Fibroblast of lung (primary cell): ENCODE measurements at regions not wholly inside any gene's neighbourhood (a gene's known extent, or its start where the extent isn't known, plus 50 kb on each side); places are given as distances from the start of the nearest gene placed in this dataset.

Source experiments
- DNase-seq, 2 donors: peaks; one replicate each; pipeline versions ENCODE4 v3.0.0 to v3.0.0-alpha.2; 2010; ENCODE audit warnings: low read depth in 2 of 2
- H2AFZ ChIP-seq: 2 replicates; pipeline ENCODE4 v1.5.1; 2012; ENCODE audit warnings: low read length, control low read depth, inconsistent platforms
- H3K27ac ChIP-seq: 2 replicates; pipeline ENCODE4 v1.5.1; 2011; ENCODE audit warnings: low read length, control low read depth; ENCODE audit not compliant: insufficient read depth
- H3K27me3 ChIP-seq: 2 replicates; pipeline ENCODE4 v1.5.1; 2011; ENCODE audit warnings: mild to moderate bottlenecking, low read length; ENCODE audit not compliant: control insufficient read depth, insufficient read depth
- H3K36me3 ChIP-seq: 2 replicates; pipeline ENCODE4 v1.5.1; 2011; ENCODE audit warnings: low read length; ENCODE audit not compliant: control insufficient read depth, insufficient read depth
- H3K4me1 ChIP-seq: 2 replicates; pipeline ENCODE4 v1.5.1; 2011; ENCODE audit warnings: low read length; ENCODE audit not compliant: control insufficient read depth, insufficient read depth; ENCODE audit errors: extremely low read depth
- H3K4me2 ChIP-seq: 2 replicates; pipeline ENCODE4 v1.5.1; 2011; ENCODE audit warnings: low read length, control low read depth; ENCODE audit not compliant: insufficient read depth; ENCODE audit errors: extremely low read depth
- H3K4me3 ChIP-seq, 4 experiments: fragments of 200-600 bp in 1 of 4; sonication (generic) in 1 of 4; replicated peaks in 1 of 4; 2 replicates each; pipeline ENCODE4 v1.5.1; 2011 to 2016; ENCODE audit warnings: low read length in 4 of 4, low read depth in 3 of 4, mild to moderate bottlenecking in 3 of 4, control low read depth in 2 of 4, inconsistent platforms in 1 of 4, mixed read lengths in 1 of 4; ENCODE audit not compliant: insufficient read depth in 1 of 4; ENCODE audit errors: control extremely low read depth in 1 of 4
- H3K79me2 ChIP-seq: 2 replicates; pipeline ENCODE4 v1.5.1; 2012; ENCODE audit warnings: mild to moderate bottlenecking, low read length, inconsistent platforms; ENCODE audit not compliant: control insufficient read depth, insufficient read depth
- H3K9ac ChIP-seq: 2 replicates; pipeline ENCODE4 v1.5.1; 2011; ENCODE audit warnings: mild to moderate bottlenecking, low read length, control low read depth; ENCODE audit not compliant: insufficient read depth
- H3K9me3 ChIP-seq: 2 replicates; pipeline ENCODE4 v1.5.1; 2012; ENCODE audit warnings: low read depth, low read length; ENCODE audit not compliant: control insufficient read depth, insufficient read depth
- H4K20me1 ChIP-seq: 2 replicates; pipeline ENCODE4 v1.5.1; 2011; ENCODE audit warnings: low read length; ENCODE audit not compliant: control insufficient read depth, insufficient read depth; ENCODE audit errors: extremely low read depth
- CTCF ChIP-seq, 2 donors: IDR thresholded peaks in 1 of 2; conservative IDR thresholded peaks in 1 of 2; 1 replicate in 1 of 2; 2 replicates in 1 of 2; pipeline ENCODE4 v1.5.1; 2011 to 2012; ENCODE audit warnings: low read length in 2 of 2, control low read depth in 1 of 2, inconsistent platforms in 1 of 2, low read depth in 1 of 2, mild to moderate bottlenecking in 1 of 2
- EZH2 ChIP-seq: IDR thresholded peaks from 2 replicates; pipeline ENCODE4 v1.5.1; 2012; ENCODE audit warnings: low read length, control low read depth, mild to moderate bottlenecking; ENCODE audit errors: missing control alignments

- Histone ChIP-seq H3K4me1 (peaks cover 14% of the 10 kb centered on the region), H3K27me3 (no peaks in the 10 kb centered on the region), H3K4me2 (no peak overlapping the region), H3K9ac (no peak overlapping the region), H3K36me3 (no peaks in the 10 kb centered on the region), H3K4me3 (no peak overlapping the region), H2AFZ (peak overlapping the region; percentile 19), H4K20me1 (no peaks in the 10 kb centered on the region), H3K9me3 (no peaks in the 10 kb centered on the region), H3K79me2 (no peaks in the 10 kb centered on the region), H3K27ac (no peak overlapping the region)
- no peak for TF ChIP-seq EZH2
- no peak for TF ChIP-seq CTCF (conservative IDR thresholded peaks at IDR 0.05 in 1 of 2, IDR thresholded peaks at IDR 0.05 in 1 of 2; ENCODE audit: low read depth in 1 of 2, low read length in 2 of 2)
- peak; percentile 32 to 34 for DNase-seq
Observed at GRCh38 chr6:6714118-6714897, 125.8 kb downstream of the LY86 start.

DNA sequence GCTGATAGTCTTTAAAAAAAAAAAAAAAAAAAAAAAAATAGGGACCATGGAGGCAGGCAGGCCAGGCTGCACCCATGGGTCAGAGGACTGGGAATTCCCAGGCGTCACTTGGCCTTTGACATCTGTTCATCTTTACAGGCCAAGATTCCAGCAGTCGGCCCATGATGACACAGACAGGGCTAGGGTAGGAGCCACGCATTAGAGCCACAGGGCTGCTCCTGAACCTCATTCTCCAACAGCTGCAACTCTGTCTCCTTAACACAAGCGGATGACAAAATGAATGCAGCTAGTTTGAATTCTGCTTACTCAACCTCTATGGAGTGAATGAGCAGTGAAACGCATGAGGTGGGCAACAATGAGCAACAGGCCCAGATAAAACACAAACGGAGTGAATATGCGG is 126.4 kb downstream of the LY86 start:
- Histone ChIP-seq H2AFZ (no peak overlapping the region), H3K9ac (no peak overlapping the region), H3K4me3 (no peak overlapping the region), H3K36me3 (no peaks in the 10 kb centered on the region), H3K9me3 (no peaks in the 10 kb centered on the region), H3K27me3 (no peaks in the 10 kb centered on the region), H3K4me1 (peaks cover 14% of the 10 kb centered on the region), H4K20me1 (no peaks in the 10 kb centered on the region), H3K79me2 (no peaks in the 10 kb centered on the region), H3K27ac (no peak overlapping the region), H3K4me2 (no peak overlapping the region)
- TF ChIP-seq EZH2 (no peak), CTCF (conservative IDR thresholded peaks at IDR 0.05 in 1 of 2, IDR thresholded peaks at IDR 0.05 in 1 of 2; ENCODE audit: low read depth in 1 of 2, low read length in 2 of 2) (no peak)
- peak in 1 of 2 donors; percentile 26 for DNase-seq

DNA sequence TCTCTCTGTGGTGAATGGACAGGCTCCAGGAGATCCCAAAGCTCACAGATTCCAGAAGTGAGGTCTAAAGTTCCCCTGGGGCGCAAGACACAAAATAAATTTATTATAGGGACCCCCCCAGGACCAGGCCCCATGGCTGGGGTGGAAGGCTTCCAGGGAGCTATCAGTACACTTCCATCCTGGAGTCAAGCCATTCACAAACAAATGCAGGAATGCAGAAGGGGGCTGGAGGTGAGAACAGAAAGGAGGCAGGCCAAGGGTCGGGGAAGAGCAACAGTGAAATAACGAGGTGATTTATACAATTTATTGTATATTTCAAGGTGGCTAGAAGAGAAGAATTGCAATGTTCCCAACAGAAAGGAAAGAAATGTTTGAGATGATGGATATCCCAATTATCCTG is 126.9 kb downstream of the LY86 start:
- TF ChIP-seq EZH2: no peak
- no peak for TF ChIP-seq CTCF (conservative IDR thresholded peaks at IDR 0.05 in 1 of 2, IDR thresholded peaks at IDR 0.05 in 1 of 2; ENCODE audit: low read depth in 1 of 2, low read length in 2 of 2)

More for the DNA sequence above, 126.9 kb downstream of the LY86 start:
- Histone ChIP-seq H3K9ac (no peak overlapping the region), H3K79me2 (no peaks in the 10 kb centered on the region), H3K4me1 (peaks cover 14% of the 10 kb centered on the region), H3K27ac (no peak overlapping the region), H3K9me3 (no peaks in the 10 kb centered on the region), H2AFZ (no peak overlapping the region), H3K36me3 (no peaks in the 10 kb centered on the region), H3K27me3 (no peaks in the 10 kb centered on the region), H3K4me2 (no peak overlapping the region), H3K4me3 (no peak overlapping the region), H4K20me1 (no peaks in the 10 kb centered on the region)
- no peak for DNase-seq
